HG02981 (cell line): ENCODE measurements at regions not wholly inside any gene's neighbourhood (a gene's known extent, or its start where the extent isn't known, plus 50 kb on each side); places are given as distances from the start of the nearest gene placed in this dataset.
"Not testable (repeated sequence)": the region's sequence is repeated elsewhere in the genome, so short reads cannot be mapped to it uniquely, and the experiment has no call there.

Experiments used
- ATAC-seq: cut with Tn5 transposase; IDR thresholded peaks from one replicate; pipeline ENCODE4 v1.9.1; 2021; ENCODE audit warnings: mild to moderate bottlenecking, moderate library complexity; ENCODE audit not compliant: unreplicated experiment

GRCh38 chr12:124214574-124214973 is 80.3 kb upstream of the RFLNA start:
- no peak for ATAC-seq

DNA sequence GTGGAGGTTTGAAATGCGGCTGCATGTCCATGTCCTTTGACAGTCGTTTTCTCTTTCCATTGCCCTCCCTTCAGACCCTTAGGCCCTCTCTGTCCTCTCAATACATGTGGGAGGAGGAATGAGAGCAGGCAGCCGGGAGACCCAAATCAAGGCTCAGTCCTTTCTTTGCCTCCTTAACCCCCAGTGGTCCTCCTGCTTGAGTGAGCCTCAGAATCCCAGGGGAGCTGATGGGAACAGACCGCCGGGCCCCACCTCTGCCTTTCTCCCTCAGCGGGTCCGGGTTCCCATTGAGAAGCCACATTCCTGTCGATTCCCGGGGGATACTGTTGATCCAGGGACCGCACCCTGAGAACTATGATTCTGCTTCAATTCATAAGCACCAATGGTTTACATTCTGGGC is 77.9 kb upstream of the RFLNA start:
- ATAC-seq: no peak

DNA sequence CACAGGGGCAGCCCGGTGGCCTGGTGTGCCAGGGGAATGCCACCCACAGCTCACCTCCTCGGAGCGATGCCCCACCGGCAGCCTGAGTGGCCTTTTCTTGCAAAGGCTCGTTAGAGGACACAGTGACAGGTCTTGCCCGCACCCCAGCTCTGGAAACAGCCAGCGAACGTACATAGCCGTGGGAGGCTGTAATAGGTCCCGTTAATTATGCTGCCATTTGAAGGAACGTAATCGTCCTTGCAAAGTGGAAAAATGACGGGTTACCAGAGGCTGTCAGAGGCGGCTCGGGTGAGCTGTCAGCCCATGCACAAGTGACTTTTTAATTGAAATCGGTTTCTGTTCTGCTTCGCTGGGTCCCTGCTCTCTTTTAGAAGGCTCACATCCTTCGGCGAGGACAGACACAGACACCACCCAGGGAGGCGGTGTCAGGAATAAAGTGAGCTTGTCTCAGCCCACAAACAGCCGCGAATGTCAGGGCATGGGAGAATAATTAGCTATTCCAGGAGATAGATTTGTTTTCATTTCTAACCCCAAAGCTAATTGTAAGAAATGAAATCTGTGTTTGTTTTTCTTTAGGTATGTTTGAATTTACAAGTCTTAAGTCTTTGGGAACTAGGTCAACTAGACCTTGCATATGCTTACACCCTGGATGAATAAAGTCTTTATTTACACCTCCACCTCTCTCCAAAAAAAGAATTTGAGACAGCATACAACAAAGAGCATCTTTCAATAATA is 77.2 kb upstream of the RFLNA start:
- no peak for ATAC-seq

DNA sequence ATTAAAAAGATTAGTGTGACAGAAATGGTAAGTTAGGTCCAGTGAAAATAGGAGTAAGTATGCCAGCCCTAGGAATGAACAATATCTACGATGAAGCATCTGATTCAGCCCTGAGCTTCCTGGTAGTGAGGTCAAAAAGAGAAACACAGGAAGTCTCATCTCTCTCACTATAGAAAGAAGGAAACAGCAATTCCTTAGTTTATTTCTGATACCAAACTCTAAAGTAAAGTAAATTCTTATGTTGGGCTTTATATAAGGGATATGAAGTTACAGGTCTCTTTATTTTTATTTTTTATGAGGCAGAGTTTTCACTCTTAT is 76.7 kb upstream of the RFLNA start:
- no peak for ATAC-seq

DNA sequence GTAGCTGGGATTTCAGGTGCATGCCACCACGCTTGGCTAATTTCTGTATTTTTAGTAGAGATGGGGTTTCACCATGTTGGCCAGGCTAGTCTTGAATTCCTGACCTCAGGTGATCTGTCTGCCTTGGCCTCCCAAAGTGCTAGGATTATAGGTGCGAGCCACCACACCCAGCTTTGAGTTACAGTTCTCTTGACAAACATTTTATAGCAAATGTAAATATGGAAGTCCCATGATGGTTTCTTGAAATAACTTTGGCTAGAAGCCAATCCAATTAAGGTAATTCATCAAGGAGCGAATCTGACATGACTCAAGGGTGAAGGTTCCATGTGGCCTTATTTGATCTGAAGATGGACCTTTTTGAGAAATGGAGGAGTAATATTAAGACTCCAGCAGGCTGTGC is 76.2 kb upstream of the RFLNA start:
- not testable (repeated sequence) for ATAC-seq

GRCh38 chr12:124222368-124223245 is 72.3 kb upstream of the RFLNA start:
- ATAC-seq: no peak

GRCh38 chr12:124223733-124224138 is 71.2 kb upstream of the RFLNA start:
- not testable (repeated sequence) for ATAC-seq

GRCh38 chr12:124224535-124225110 is 70.3 kb upstream of the RFLNA start:
- no peak for ATAC-seq

DNA sequence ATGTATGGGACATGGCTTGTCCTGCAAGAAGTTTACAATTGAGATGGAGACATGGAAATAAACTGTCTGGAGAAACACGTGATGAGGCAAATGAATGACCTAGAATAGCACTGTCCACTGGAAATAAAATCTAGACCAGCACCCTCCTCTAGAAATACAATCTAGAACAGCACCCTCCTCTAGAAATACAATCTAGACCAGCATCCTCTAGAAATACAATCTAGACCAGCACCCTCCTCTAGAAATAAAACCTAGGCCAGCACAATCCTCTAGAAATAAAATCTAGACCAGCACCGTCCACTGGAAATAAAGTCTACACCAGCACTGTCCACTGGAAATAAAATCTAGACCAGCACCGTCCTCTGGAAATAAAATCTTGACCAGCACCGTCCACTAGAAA is 69.2 kb upstream of the RFLNA start:
- no peak for ATAC-seq

- no peak for ATAC-seq
Measured at GRCh38 chr12:124227951-124228711, 66.8 kb upstream of the RFLNA start.

DNA sequence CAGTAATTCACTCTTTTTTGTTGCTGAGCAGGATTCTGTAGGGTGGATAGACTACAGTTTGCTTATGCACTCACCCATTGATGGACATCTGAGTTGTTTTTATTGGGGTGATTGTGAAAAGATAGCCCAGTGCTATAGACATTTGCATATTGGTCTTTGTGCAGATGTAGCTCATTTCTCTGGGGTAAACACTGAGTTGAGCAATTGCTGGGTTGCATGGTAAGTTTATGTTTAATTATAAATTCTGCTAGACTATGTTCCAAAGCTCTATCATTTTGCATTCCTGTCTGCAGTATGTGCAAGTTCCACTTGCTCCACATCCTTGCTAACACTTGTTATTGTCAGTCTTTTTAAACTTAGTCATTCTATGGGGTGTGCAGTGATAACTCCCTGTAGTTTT is 65.4 kb upstream of the RFLNA start:
- ATAC-seq: no peak

- ATAC-seq: no peak
Measured at GRCh38 chr12:124230117-124230757, 64.7 kb upstream of the RFLNA start.

GRCh38 chr12:124230789-124231188 is 64.1 kb upstream of the RFLNA start:
- no peak for ATAC-seq

GRCh38 chr12:124231980-124232653 is 62.8 kb upstream of the RFLNA start:
- no peak for ATAC-seq

GRCh38 chr12:124232654-124232987 is 62.3 kb upstream of the RFLNA start:
- no peak for ATAC-seq

- ATAC-seq: no peak
Measured at GRCh38 chr12:124233041-124233796, 61.7 kb upstream of the RFLNA start.

DNA sequence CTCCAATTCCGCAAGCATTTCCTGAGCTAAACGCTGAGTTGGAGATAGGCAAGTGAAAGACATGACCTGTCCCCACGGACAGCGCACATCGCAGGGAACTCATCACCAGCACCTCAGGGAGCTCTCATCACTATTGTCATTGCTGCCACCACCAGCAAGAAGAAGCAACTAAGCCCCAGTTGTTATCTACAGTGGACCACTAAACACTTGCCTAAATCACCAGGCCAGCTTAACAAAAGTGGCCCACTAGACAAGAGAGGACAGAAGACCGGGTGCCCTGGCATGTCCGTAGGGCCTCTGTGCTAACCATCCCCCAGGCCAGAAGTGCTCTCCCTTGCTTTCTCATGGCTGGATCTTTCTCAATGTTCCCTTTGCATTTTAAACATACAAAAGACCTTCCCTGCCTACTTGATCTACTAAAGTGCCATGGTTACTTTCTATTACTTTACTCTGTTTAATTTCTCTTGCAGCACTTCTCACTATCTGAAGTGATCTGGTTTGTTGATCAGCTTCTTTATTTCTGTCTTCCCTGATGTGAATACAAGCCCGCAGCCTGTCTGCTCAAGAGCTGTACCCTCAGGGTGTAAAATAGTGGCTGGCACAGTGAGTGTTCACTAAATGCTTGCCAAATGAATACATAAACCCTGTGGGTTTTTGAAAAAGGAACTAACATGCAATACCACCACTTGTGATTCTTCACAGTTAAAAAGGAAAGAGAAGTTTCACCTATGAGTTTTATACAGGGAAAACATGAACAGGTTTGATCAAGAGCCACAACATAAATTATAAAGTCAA is 60.9 kb upstream of the RFLNA start:
- ATAC-seq: no peak

DNA sequence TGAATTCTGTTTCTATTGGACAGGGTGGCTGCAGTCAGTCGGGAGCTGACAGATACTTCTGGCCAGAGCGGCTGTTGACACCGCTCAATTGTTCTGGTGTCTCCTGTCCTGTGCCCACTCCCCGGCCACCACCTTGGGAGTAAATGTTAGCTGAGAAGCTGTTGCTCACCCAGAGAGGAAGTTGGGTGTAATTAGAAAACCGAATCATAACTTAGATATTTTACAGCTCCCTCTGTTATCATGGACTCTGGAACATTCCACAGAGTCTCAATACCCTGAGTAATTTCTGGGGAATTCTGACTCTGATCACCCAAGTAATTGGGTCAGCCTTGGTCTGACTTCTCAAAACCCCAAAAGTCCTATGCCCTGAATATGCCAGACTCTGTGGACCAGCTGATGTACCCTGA is 58.3 kb upstream of the RFLNA start:
- no peak for ATAC-seq

DNA sequence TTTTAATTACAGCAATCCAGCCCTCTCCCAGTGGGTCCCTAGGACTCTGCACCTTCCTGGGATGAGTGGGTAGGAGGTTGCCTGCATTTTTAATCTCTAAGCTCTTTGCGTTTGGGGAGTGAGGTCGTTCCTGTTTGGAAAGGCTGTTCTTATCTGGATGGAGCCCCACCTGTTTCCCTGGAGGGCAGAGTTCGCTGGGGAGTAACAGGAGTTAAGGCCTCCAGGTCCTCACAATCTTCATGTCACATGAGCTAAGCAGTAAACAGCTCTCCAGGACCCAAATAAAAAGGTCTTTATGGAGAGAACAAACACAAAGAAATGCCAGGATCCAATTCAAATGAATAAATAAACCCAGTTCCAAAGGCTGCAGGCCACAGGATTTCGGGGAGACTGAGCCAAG is 56.0 kb upstream of the RFLNA start:
- ATAC-seq: no peak
